ENCODE measurements at regions not wholly inside any gene's neighbourhood (a gene's known extent, or its start where the extent isn't known, plus 50 kb on each side); places are given as distances from the start of the nearest gene placed in this dataset.

DNA sequence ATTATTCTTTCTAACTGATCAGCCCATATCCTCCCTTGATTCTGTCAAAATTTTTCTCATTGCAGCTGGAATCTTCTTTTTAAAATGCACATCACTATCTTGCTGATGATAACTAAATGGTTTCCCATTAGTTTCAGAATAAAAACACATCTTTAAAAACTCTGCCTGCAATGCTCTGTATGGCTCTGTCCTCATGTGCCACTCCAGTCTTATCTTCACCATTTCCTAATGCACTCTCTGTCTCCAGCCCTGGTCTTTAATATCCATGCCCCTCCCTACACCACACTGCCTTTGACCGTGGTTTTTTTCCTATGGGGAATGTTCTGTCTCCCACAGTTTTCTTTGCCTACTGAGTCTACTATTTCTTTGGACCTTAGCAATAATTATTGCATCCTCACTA, 244.1 kb upstream of the ARSJ start:
- Histone ChIP-seq H3K36me3 (no peaks in the 10 kb centered on the region), H3K27ac (no peak overlapping the region), H3K4me1 (ENCODE audit: low read depth) (no peaks in the 10 kb centered on the region), H3K27me3 (no peaks in the 10 kb centered on the region), H3K4me3 (no peak overlapping the region), H3K9me3 (ENCODE audit: low read depth) (no peaks in the 10 kb centered on the region)
- TF ChIP-seq CTCF (IDR thresholded peaks at IDR 0.05; ENCODE audit: low read depth, low read length) = no peak
- no peak for DNase-seq (ENCODE audit: low read depth in 1 of 2, low spot score in 1 of 2)

GRCh38 chr4:114225436-114225835, 246.0 kb upstream of the ARSJ start:
- DNase-seq (ENCODE audit: low read depth in 1 of 2, low spot score in 1 of 2) = no peak
- no peaks in the 10 kb centered on the region for H3K4me1 ChIP-seq (ENCODE audit: low read depth)
- no peaks in the 10 kb centered on the region for H3K9me3 ChIP-seq (ENCODE audit: low read depth)
- TF ChIP-seq CTCF (IDR thresholded peaks at IDR 0.05; ENCODE audit: low read depth, low read length) = no peak
- no peak overlapping the region for H3K4me3 ChIP-seq
- H3K36me3 ChIP-seq = no peaks in the 10 kb centered on the region
- H3K27me3 ChIP-seq = no peaks in the 10 kb centered on the region
- no peak overlapping the region for H3K27ac ChIP-seq

DNA sequence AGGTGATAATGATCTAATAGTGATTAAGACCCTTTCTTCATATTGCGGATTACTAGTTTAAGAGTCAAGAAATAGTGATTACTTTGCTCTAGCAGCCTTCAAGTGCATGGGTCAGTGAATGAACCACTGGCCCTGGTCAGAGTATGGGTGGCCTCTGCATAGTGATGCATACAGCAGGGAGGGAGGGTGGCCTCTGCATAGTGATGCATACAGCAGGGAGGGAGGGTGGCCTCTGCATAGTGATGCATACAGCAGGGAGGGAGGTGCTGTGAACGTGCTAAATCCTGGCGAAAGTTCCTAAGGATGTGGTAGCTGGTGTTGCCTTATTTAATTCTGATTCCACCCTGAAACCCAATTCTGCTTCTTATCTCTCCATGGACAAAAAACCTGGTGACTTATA, 246.7 kb upstream of the ARSJ start:
- no peak overlapping the region for H3K4me3 ChIP-seq
- H3K36me3 ChIP-seq = no peaks in the 10 kb centered on the region
- no peaks in the 10 kb centered on the region for H3K9me3 ChIP-seq (ENCODE audit: low read depth)
- no peaks in the 10 kb centered on the region for H3K27me3 ChIP-seq
- DNase-seq (ENCODE audit: low read depth in 1 of 2, low spot score in 1 of 2) = no peak
- H3K4me1 ChIP-seq (ENCODE audit: low read depth) = no peaks in the 10 kb centered on the region
- no peak overlapping the region for H3K27ac ChIP-seq
- TF ChIP-seq CTCF (IDR thresholded peaks at IDR 0.05; ENCODE audit: low read depth, low read length) = no peak

- no peak for TF ChIP-seq CTCF (IDR thresholded peaks at IDR 0.05; ENCODE audit: low read depth, low read length)
- Histone ChIP-seq H3K36me3 (no peaks in the 10 kb centered on the region), H3K27ac (no peak overlapping the region), H3K4me1 (ENCODE audit: low read depth) (no peaks in the 10 kb centered on the region), H3K27me3 (no peaks in the 10 kb centered on the region), H3K9me3 (ENCODE audit: low read depth) (no peaks in the 10 kb centered on the region), H3K4me3 (no peak overlapping the region)
- DNase-seq (ENCODE audit: low read depth in 1 of 2, low spot score in 1 of 2) = no peak
Measured at GRCh38 chr4:114226968-114227760, 247.7 kb upstream of the ARSJ start.

- H3K27me3 ChIP-seq = no peaks in the 10 kb centered on the region
- DNase-seq (ENCODE audit: low read depth in 1 of 2, low spot score in 1 of 2) = no peak
- no peak overlapping the region for H3K4me3 ChIP-seq
- H3K27ac ChIP-seq = no peak overlapping the region
- H3K4me1 ChIP-seq (ENCODE audit: low read depth) = no peaks in the 10 kb centered on the region
- H3K36me3 ChIP-seq = no peaks in the 10 kb centered on the region
- TF ChIP-seq CTCF (IDR thresholded peaks at IDR 0.05; ENCODE audit: low read depth, low read length) = no peak
- H3K9me3 ChIP-seq (ENCODE audit: low read depth) = no peaks in the 10 kb centered on the region
Measured at GRCh38 chr4:114229706-114230105, 250.3 kb upstream of the ARSJ start.

All from cardiac muscle cell (in vitro differentiated cells and primary cell).